BJ (cell line): ENCODE measurements at regions not wholly inside any gene's neighbourhood (a gene's known extent, or its start where the extent isn't known, plus 50 kb on each side); places are given as distances from the start of the nearest gene placed in this dataset.
"Not testable (repeated sequence)": the region's sequence is repeated elsewhere in the genome, so short reads cannot be mapped to it uniquely, and the experiment has no call there.

ENCODE experiments used
- CTCF ChIA-PET: fragments of 350-600 bp; formaldehyde crosslinking; extraction: SDS; loops from one replicate; lab custom pipeline; 2021; ENCODE audit warnings: antibody characterized with exemption, inconsistent platforms; lab: Yijun Ruan, JAX
- POLR2A ChIA-PET: fragments of 300-600 bp; sonication (Branson Sonifier 250); formaldehyde crosslinking; extraction: SDS; loops from one replicate; lab custom pipeline; 2021; ENCODE audit warnings: antibody characterized with exemption; lab: Charles Lee
- DNase-seq: peaks from one replicate; pipeline ENCODE4 v3.0.0-alpha.2; 2011; ENCODE audit warnings: low read depth
- H3K27me3 ChIP-seq: 2 replicates; pipeline ENCODE4 v1.6.0; 2011; ENCODE audit warnings: low read length; ENCODE audit not compliant: control insufficient read depth, insufficient read depth
- H3K36me3 ChIP-seq: 2 replicates; pipeline ENCODE4 v1.5.1; 2011; ENCODE audit warnings: low read length; ENCODE audit not compliant: control insufficient read depth, insufficient read depth
- H3K4me3 ChIP-seq: 2 replicates; pipeline ENCODE4 v1.5.1; 2011; ENCODE audit warnings: low read depth, mild to moderate bottlenecking, control low read depth, low read length
- CTCF ChIP-seq: IDR thresholded peaks from 2 replicates; pipeline ENCODE4 v1.5.1; 2011; ENCODE audit warnings: low read depth, mild to moderate bottlenecking, control low read depth, inconsistent platforms, low read length, moderate library complexity; ENCODE audit not compliant: insufficient read depth

DNA sequence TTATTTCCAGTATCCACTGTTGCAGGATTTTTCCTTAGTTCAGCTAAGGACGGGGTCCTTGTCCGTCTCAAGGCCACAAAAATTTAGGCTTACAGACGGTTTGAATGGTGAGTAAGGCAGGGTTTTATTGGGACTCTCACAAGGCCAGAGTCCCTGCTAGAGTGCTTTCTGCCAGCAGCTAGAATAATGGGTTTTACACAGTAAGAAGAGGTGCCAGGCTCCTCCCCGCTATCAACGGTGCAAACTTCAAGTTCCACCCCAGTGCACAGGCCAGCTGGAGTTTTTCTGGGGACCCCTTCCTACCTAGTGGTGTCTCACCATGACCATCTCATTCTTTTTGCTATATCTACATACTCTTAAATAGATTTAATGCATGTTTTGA is 198.5 kb upstream of the KCTD7 start:
- H3K36me3 ChIP-seq = no peaks in the 10 kb centered on the region
- no peaks in the 10 kb centered on the region for H3K27me3 ChIP-seq
- ChIA-PET CTCF (interaction anchor here (1.1 kb wide), 1 partner anchor 16 kb away, joined by 3 read pairs; no protein-coding TSS in a partner anchor), POLR2A (no interaction called here)
- DNase-seq = no peak
- TF ChIP-seq CTCF = no peak
- H3K4me3 ChIP-seq = no peak overlapping the region

DNA sequence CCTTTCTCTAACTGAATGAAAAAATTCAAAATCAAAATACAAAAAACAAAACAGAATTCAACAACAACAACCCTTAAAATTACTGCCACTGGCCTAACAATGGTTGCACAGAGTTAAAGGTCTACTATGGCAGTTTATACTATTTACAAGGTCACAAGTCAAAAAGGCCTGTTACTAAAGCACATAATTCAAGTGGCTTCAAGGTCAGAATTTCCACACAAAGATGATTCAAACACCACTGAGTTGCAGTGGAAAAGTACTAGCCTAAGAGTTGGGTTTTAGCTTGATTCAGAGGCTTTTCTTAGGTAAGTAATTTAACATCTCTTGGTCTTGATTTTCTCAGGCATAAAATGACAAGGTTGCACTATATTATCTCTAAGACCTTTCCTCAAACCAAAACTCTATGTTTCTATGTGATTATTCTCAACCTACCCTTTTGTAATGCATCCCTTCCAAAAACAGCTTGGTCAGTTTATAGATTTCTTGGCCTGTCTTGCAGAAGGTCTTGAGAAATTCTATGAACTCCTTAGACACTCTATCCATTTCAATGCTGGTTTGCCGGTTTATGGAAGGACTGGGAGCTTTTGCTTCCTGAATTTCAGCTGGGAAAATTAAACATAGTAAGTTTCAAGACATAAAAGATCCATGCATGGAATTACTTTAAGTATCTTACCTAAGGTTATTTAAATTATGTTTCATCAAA is 189.8 kb upstream of the KCTD7 start:
- H3K4me3 ChIP-seq, CTCF ChIA-PET, POLR2A ChIA-PET, H3K27me3 ChIP-seq, H3K36me3 ChIP-seq, DNase-seq: not testable (repeated sequence)

DNA sequence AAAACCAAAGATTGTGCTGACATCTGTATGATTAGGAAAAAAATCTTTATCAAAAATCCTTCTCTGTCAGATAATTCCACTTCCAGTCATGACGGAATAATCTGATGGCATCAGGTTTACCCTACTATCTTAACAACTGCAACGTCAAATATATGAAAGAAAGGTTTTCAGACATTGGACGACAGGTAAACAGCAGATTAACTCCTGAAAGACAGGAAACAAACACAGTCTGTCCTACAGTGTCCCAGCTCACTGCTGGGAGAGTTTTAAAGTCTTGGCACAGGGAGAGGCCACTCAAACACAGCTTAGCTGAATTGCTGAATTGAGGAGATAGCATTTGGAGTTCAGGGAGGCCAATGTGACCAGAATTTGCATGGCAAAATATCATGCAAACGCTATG is 186.3 kb upstream of the KCTD7 start:
- no peaks in the 10 kb centered on the region for H3K27me3 ChIP-seq
- no peaks in the 10 kb centered on the region for H3K36me3 ChIP-seq
- ChIA-PET CTCF (no interaction called here), POLR2A (no interaction called here)
- H3K4me3 ChIP-seq = no peak overlapping the region
- no peak for TF ChIP-seq CTCF
- DNase-seq = no peak

- H3K36me3 ChIP-seq = no peaks in the 10 kb centered on the region
- ChIA-PET CTCF (interaction anchor here (0.6 to 1.2 kb wide), 2 partner anchors 16 to 29 kb away, joined by 3 to 4 read pairs; no protein-coding TSS in a partner anchor), POLR2A (no interaction called here)
- no peak for TF ChIP-seq CTCF
- no peaks in the 10 kb centered on the region for H3K27me3 ChIP-seq
- no peak for DNase-seq
- H3K4me3 ChIP-seq = no peak overlapping the region
Observed at GRCh38 chr7:66443946-66444345, 184.7 kb upstream of the KCTD7 start.

- CTCF ChIA-PET, DNase-seq, H3K27me3 ChIP-seq, POLR2A ChIA-PET, H3K36me3 ChIP-seq, H3K4me3 ChIP-seq: not testable (repeated sequence)
Observed at GRCh38 chr7:66447007-66447406, 181.7 kb upstream of the KCTD7 start.

- H3K36me3 ChIP-seq, H3K27me3 ChIP-seq, DNase-seq, CTCF ChIA-PET, H3K4me3 ChIP-seq, POLR2A ChIA-PET: not testable (repeated sequence)
Observed at GRCh38 chr7:66450814-66451213, 177.9 kb upstream of the KCTD7 start.

DNA sequence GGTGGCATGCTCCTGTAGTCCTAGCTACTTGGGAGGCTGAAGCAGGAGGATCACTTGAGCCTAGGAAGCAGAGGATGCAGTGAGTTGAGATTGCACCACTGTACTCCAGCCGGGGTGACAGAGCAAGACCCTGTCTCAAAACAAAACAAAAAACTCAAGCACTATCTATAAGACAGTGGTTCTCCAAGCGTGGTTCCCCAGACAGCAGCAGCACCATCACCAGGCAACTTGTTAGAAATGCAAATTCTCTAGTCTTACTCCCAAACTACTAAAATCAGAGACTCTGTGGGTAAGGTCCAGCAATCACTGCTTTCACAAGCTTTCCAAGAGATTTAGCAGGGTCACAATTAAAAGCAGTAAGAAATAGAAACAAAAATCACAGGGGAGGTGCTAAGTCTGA is 177.0 kb upstream of the KCTD7 start:
- H3K27me3 ChIP-seq, POLR2A ChIA-PET, CTCF ChIA-PET, H3K36me3 ChIP-seq, H3K4me3 ChIP-seq, DNase-seq: not testable (repeated sequence)
